ENCODE measurements at regions not wholly inside any gene's neighbourhood (a gene's known extent, or its start where the extent isn't known, plus 50 kb on each side); places are given as distances from the start of the nearest gene placed in this dataset.

GRCh38 chr13:57865600-57866294, 234.2 kb downstream of the PCDH17 start:
- Mint-ChIP-seq H3K9me3 (ENCODE audit: low read depth, unreplicated experiment) (peaks cover 1% of the 10 kb centered on the region), H3K27me3 (ENCODE audit: unreplicated experiment) (no peaks in the 10 kb centered on the region), H3K27ac (ENCODE audit: unreplicated experiment) (no peak overlapping the region), H3K4me1 (ENCODE audit: low read depth, unreplicated experiment) (no peaks in the 10 kb centered on the region), H3K36me3 (ENCODE audit: insufficient read depth, unreplicated experiment) (no peaks in the 10 kb centered on the region), H3K4me3 (ENCODE audit: low read depth, unreplicated experiment) (no peak overlapping the region)
- TF ChIP-seq CTCF (IDR thresholded peaks at IDR 0.05; ENCODE audit: unreplicated experiment): no peak
- no peak for DNase-seq
- CTCF ChIA-PET: no interaction called here
- BruUV-seq (replicated peaks): no TSS peak
- intact Hi-C loops (cut with micrococcal nuclease; ENCODE audit: unreplicated experiment): no loop called here

- no peak for TF ChIP-seq CTCF (IDR thresholded peaks at IDR 0.05; ENCODE audit: unreplicated experiment)
- no peaks in the 10 kb centered on the region for H3K36me3 Mint-ChIP-seq (ENCODE audit: insufficient read depth, unreplicated experiment)
- intact Hi-C loops (cut with micrococcal nuclease; ENCODE audit: unreplicated experiment): no loop called here
- H3K4me1 Mint-ChIP-seq (ENCODE audit: low read depth, unreplicated experiment): no peaks in the 10 kb centered on the region
- H3K27me3 Mint-ChIP-seq (ENCODE audit: unreplicated experiment): no peaks in the 10 kb centered on the region
- CTCF ChIA-PET: no interaction called here
- no peak overlapping the region for H3K4me3 Mint-ChIP-seq (ENCODE audit: low read depth, unreplicated experiment)
- DNase-seq: no peak
- H3K9me3 Mint-ChIP-seq (ENCODE audit: low read depth, unreplicated experiment): no peaks in the 10 kb centered on the region
- H3K27ac Mint-ChIP-seq (ENCODE audit: unreplicated experiment): no peak overlapping the region
- no TSS peak for BruUV-seq (replicated peaks)
These were observed 243.0 kb downstream of the PCDH17 start for GRCh38 chr13:57874530-57874929.

- no peak for DNase-seq
- intact Hi-C loops (cut with micrococcal nuclease; ENCODE audit: unreplicated experiment): no loop called here
- H3K27ac Mint-ChIP-seq (ENCODE audit: unreplicated experiment): no peak overlapping the region
- CTCF ChIA-PET: no interaction called here
- no TSS peak for BruUV-seq (replicated peaks)
- no peaks in the 10 kb centered on the region for H3K27me3 Mint-ChIP-seq (ENCODE audit: unreplicated experiment)
- H3K4me3 Mint-ChIP-seq (ENCODE audit: low read depth, unreplicated experiment): no peak overlapping the region
- H3K36me3 Mint-ChIP-seq (ENCODE audit: insufficient read depth, unreplicated experiment): no peaks in the 10 kb centered on the region
- TF ChIP-seq CTCF (IDR thresholded peaks at IDR 0.05; ENCODE audit: unreplicated experiment): no peak
- H3K9me3 Mint-ChIP-seq (ENCODE audit: low read depth, unreplicated experiment): no peaks in the 10 kb centered on the region
- H3K4me1 Mint-ChIP-seq (ENCODE audit: low read depth, unreplicated experiment): no peaks in the 10 kb centered on the region
These were observed 246.1 kb downstream of the PCDH17 start for GRCh38 chr13:57877601-57878000.

GRCh38 chr13:57878291-57878690, 246.7 kb downstream of the PCDH17 start:
- H3K27me3 Mint-ChIP-seq (ENCODE audit: unreplicated experiment): no peaks in the 10 kb centered on the region
- no peaks in the 10 kb centered on the region for H3K4me1 Mint-ChIP-seq (ENCODE audit: low read depth, unreplicated experiment)
- no peak for DNase-seq
- CTCF ChIA-PET: no interaction called here
- H3K36me3 Mint-ChIP-seq (ENCODE audit: insufficient read depth, unreplicated experiment): no peaks in the 10 kb centered on the region
- H3K27ac Mint-ChIP-seq (ENCODE audit: unreplicated experiment): no peak overlapping the region
- intact Hi-C loops (cut with micrococcal nuclease; ENCODE audit: unreplicated experiment): no loop called here
- H3K4me3 Mint-ChIP-seq (ENCODE audit: low read depth, unreplicated experiment): no peak overlapping the region
- BruUV-seq (replicated peaks): no TSS peak
- H3K9me3 Mint-ChIP-seq (ENCODE audit: low read depth, unreplicated experiment): no peaks in the 10 kb centered on the region
- TF ChIP-seq CTCF (IDR thresholded peaks at IDR 0.05; ENCODE audit: unreplicated experiment): no peak
